IMR-90 (cell line): ENCODE measurements at regions not wholly inside any gene's neighbourhood (a gene's known extent, or its start where the extent isn't known, plus 50 kb on each side); places are given as distances from the start of the nearest gene placed in this dataset.

Experiments
- ATAC-seq: fragments of 200-7000 bp; cut with Tn5 transposase; 2 replicates; pipeline ENCODE4 v1.9.1; 2020; ENCODE audit warnings: low read depth, mild to moderate bottlenecking, moderate library complexity
- BruUV-seq: library from RNA; stranded (reverse); fragments of 400-500 nt; replicated peaks from 2 replicates; lab custom pipeline; 2021; lab: Mats Ljungman, UMichigan
- CTCF ChIA-PET: fragments of 300-600 bp; formaldehyde crosslinking; extraction: SDS; loops from one replicate; lab custom pipeline; 2021; ENCODE audit warnings: antibody characterized with exemption; lab: Yijun Ruan, JAX
- POLR2A ChIA-PET: fragments of 300-600 bp; sonication (Branson Sonifier 250); formaldehyde crosslinking; loops from one replicate; lab custom pipeline; 2022; ENCODE audit warnings: antibody characterized with exemption; ENCODE audit not compliant: unreplicated experiment; lab: Charles Lee
- DNase-seq: peaks from one replicate; pipeline ENCODE4 v3.0.0; 2013
- H2AFZ ChIP-seq: replicated peaks from 2 replicates; pipeline ENCODE3; 2013; ENCODE audit warnings: low read length, mild to moderate bottlenecking; ENCODE audit not compliant: poor library complexity
- H2AK5ac ChIP-seq: 2 replicates; pipeline ENCODE4 v1.6.1; 2013; ENCODE audit warnings: low read depth, low read length, inconsistent platforms
- H2AK9ac ChIP-seq: replicated peaks from 2 replicates; pipeline ENCODE3; 2013; ENCODE audit warnings: mild to moderate bottlenecking, low read depth, low read length, moderate library complexity; ENCODE audit not compliant: poor library complexity
- H2BK120ac ChIP-seq: 2 replicates; pipeline ENCODE4 v1.6.1; 2013; ENCODE audit warnings: low read depth, low read length, inconsistent platforms
- H2BK15ac ChIP-seq: 3 replicates; pipeline ENCODE4 v1.6.1; 2013; ENCODE audit warnings: low read depth, low read length, inconsistent platforms
- H2BK20ac ChIP-seq: 2 replicates; pipeline ENCODE4 v1.6.1; 2013; ENCODE audit warnings: low read depth, mild to moderate bottlenecking, inconsistent platforms, low read length, moderate library complexity
- H2BK5ac ChIP-seq: 2 replicates; pipeline ENCODE4 v1.6.1; 2013; ENCODE audit warnings: mild to moderate bottlenecking, low read depth, low read length, inconsistent platforms; ENCODE audit not compliant: poor library complexity, severe bottlenecking
- H3K14ac ChIP-seq: replicated peaks from 2 replicates; pipeline ENCODE4 v1.6.1; 2013; ENCODE audit warnings: low read depth, low read length, inconsistent platforms
- H3K18ac ChIP-seq: 2 replicates; pipeline ENCODE4 v1.6.1; 2013; ENCODE audit warnings: low read depth, low read length, control low read depth
- H3K23ac ChIP-seq: 2 replicates; pipeline ENCODE4 v1.6.1; 2013; ENCODE audit warnings: low read depth, low read length, inconsistent platforms
- H3K27ac ChIP-seq: 2 replicates; pipeline ENCODE4 v1.5.1; 2013; ENCODE audit warnings: mild to moderate bottlenecking, control low read depth, low read length; ENCODE audit not compliant: insufficient read depth
- H3K27me3 ChIP-seq: 2 replicates; pipeline ENCODE4 v1.6.1; 2013; ENCODE audit warnings: low read length; ENCODE audit not compliant: control insufficient read depth, insufficient read depth
- H3K36me3 ChIP-seq: 2 replicates; pipeline ENCODE4 v1.6.1; 2013; ENCODE audit warnings: low read length, mixed read lengths; ENCODE audit not compliant: control insufficient read depth, insufficient read depth
- H3K4ac ChIP-seq: 2 replicates; pipeline ENCODE4 v1.6.1; 2013; ENCODE audit warnings: low read depth, low read length, inconsistent platforms
- H3K4me1 ChIP-seq: 2 replicates; pipeline ENCODE4 v1.6.1; 2013; ENCODE audit warnings: low read length, mixed read lengths; ENCODE audit not compliant: control insufficient read depth, insufficient read depth
- H3K4me2 ChIP-seq: 2 replicates; pipeline ENCODE4 v1.6.1; 2013; ENCODE audit warnings: low read depth, mild to moderate bottlenecking, control low read depth, low read length, moderate library complexity
- H3K4me3 ChIP-seq: 2 replicates; pipeline ENCODE4 v1.5.1; 2013; ENCODE audit warnings: low read depth, mild to moderate bottlenecking, control low read depth, low read length, moderate library complexity; ENCODE audit not compliant: insufficient read depth
- H3K56ac ChIP-seq: 2 replicates; pipeline ENCODE4 v1.6.1; 2013; ENCODE audit warnings: low read length, inconsistent platforms; ENCODE audit not compliant: insufficient read depth; ENCODE audit errors: extremely low read depth
- H3K79me1 ChIP-seq, 2 experiments: 2 replicates each; pipeline ENCODE4 v1.6.1; 2013; ENCODE audit warnings: low read length in 2 of 2, inconsistent platforms in 1 of 2, low read depth in 1 of 2
- H3K9ac ChIP-seq: 2 replicates; pipeline ENCODE4 v1.6.1; 2013; ENCODE audit warnings: low read depth, low read length, control low read depth
- H3K9me1 ChIP-seq: 2 replicates; pipeline ENCODE4 v1.6.1; 2013; ENCODE audit warnings: low read length, inconsistent platforms; ENCODE audit not compliant: insufficient read depth
- H3K9me3 ChIP-seq: 2 replicates; pipeline ENCODE4 v1.6.1; 2013; ENCODE audit warnings: low read length; ENCODE audit not compliant: control insufficient read depth, insufficient read depth
- H4K20me1 ChIP-seq: 2 replicates; pipeline ENCODE4 v1.6.1; 2013; ENCODE audit warnings: low read length, inconsistent platforms; ENCODE audit not compliant: insufficient read depth
- H4K5ac ChIP-seq: 2 replicates; pipeline ENCODE4 v1.6.1; 2013; ENCODE audit warnings: mild to moderate bottlenecking, low read depth, low read length, control low read depth
- H4K8ac ChIP-seq, 2 experiments: 2 replicates each; pipeline ENCODE4 v1.6.1; 2013; ENCODE audit warnings: low read depth in 2 of 2, low read length in 2 of 2, control low read depth in 1 of 2, inconsistent platforms in 1 of 2
- H4K91ac ChIP-seq: 2 replicates; pipeline ENCODE4 v1.6.1; 2013; ENCODE audit warnings: low read depth, low read length, inconsistent platforms; ENCODE audit not compliant: insufficient read depth
- CEBPB ChIP-seq: IDR thresholded peaks from 2 replicates; pipeline ENCODE4 v1.6.1; 2012; ENCODE audit warnings: low read depth, low read length, improper control_type of control experiment
- POLR2A ChIP-seq: IDR thresholded peaks from 2 replicates; pipeline ENCODE4 v1.6.1; 2012; ENCODE audit warnings: mild to moderate bottlenecking, low read depth, low read length
- SMC3 ChIP-seq: fragments of 150-350 bp; IDR thresholded peaks from 2 replicates; pipeline ENCODE4 v1.6.1; 2016; ENCODE audit warnings: low read depth, mild to moderate bottlenecking, antibody characterized with exemption, low read length, moderate library complexity
- WGBS, 2 experiments: methylation state at CpG; one replicate each; pipeline versions ENCODE4 v1.1.5 to v1.1.7; 2013; ENCODE audit warnings: missing lambda C conversion rate in 2 of 2; ENCODE audit not compliant: insufficient read length in 1 of 2; ENCODE audit errors: extremely low coverage in 2 of 2; 5-methylcytosine and 5-hydroxymethylcytosine counted together
- dilution Hi-C: fragments of 300-500 bp; cut with HindIII; formaldehyde crosslinking; loops from one replicate; pipeline ENCODE4 v1.14.3; 2018; ENCODE audit warnings: low sequenced_read_pairs; ENCODE audit not compliant: unreplicated experiment
- in situ Hi-C: fragments of 300-500 bp; cut with MboI; formaldehyde crosslinking; loops from 3 replicates; pipeline ENCODE4 v1.14.3; 2019; ENCODE audit warnings: low sequenced_read_pairs, inconsistent platforms, mixed read lengths
- intact Hi-C: fragments of 100-400 bp; cut with micrococcal nuclease; formaldehyde crosslinking; loops from 2 replicates; pipeline ENCODE4 v1.10.0; 2022
- TF ChIP-seq, protein P1 (sequence below): fragments of 150-350 bp; IDR thresholded peaks from 2 replicates; pipeline ENCODE4 v1.6.1; 2017; ENCODE audit warnings: mild to moderate bottlenecking, antibody characterized with exemption, low read length, low read depth

DNA sequence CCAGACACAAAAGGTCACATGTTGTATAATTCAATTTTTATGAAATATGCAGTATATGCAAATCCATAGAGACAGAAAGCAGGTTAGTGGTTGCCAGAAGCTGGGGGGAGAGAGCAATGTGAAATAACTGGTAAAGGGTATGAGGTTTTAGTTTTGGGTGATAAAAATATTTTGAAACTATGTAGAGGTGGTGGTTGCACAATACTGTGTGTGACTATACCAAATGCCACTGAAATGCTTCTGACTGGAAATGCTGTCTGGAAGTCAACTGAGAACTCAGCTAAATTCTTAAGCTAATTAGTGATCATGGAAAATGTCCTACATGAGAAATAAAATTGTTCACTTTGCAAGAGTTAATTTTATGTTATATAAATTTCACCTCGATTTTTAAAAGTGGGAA is 65.3 kb upstream of the RXFP2 start:
- BruUV-seq, result no TSS peak
- ChIA-PET POLR2A (no interaction called here), CTCF (no interaction called here)
- Histone ChIP-seq H4K8ac (no peak overlapping the region), H2AK5ac (no peak overlapping the region), H2AK9ac (no peak overlapping the region), H3K23ac (no peak overlapping the region), H4K91ac (no peak overlapping the region), H2BK5ac (no peak overlapping the region), H4K5ac (no peak overlapping the region), H3K36me3 (no peaks in the 10 kb centered on the region), H3K4me1 (no peaks in the 10 kb centered on the region), H3K27ac (no peak overlapping the region), H3K9me3 (no peaks in the 10 kb centered on the region), H3K9me1 (no peaks in the 10 kb centered on the region), H4K20me1 (no peaks in the 10 kb centered on the region), H2BK15ac (no peak overlapping the region), H2BK120ac (no peak overlapping the region), H2BK20ac (no peak overlapping the region), H3K27me3 (peaks cover 2% of the 10 kb centered on the region; the same call in 1 of the 2 replicates), H3K9ac (no peak overlapping the region), H3K4me2 (no peak overlapping the region), H2AFZ (no peak overlapping the region), H3K18ac (no peak overlapping the region), H3K14ac (no peak overlapping the region), H3K4ac (no peak overlapping the region), H3K56ac (no peak overlapping the region), H3K79me1 (no peaks in the 10 kb centered on the region), H3K4me3 (no peak overlapping the region)
- DNase-seq (no peak), ATAC-seq (no peak)
- TF ChIP-seq CEBPB (peak; percentile 61), POLR2A (no peak), SMC3 (no peak)
- TF ChIP-seq, protein P1, sequence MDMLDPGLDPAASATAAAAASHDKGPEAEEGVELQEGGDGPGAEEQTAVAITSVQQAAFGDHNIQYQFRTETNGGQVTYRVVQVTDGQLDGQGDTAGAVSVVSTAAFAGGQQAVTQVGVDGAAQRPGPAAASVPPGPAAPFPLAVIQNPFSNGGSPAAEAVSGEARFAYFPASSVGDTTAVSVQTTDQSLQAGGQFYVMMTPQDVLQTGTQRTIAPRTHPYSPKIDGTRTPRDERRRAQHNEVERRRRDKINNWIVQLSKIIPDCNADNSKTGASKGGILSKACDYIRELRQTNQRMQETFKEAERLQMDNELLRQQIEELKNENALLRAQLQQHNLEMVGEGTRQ, result no peak
- in situ Hi-C loops (no loop called here), dilution Hi-C loops (no loop called here), intact Hi-C loops (no loop called here)
- WGBS, 2 experiments, result no CpG with 5 or more reads among the region's 1 CpG
